Stimulated activated CD4-positive, alpha-beta T cell treated with anti-CD3 and anti-CD28 coated beads, Interleukin-15, amount 100 ng/mL, for 1 hour (primary cell): ENCODE measurements at regions not wholly inside any gene's neighbourhood (a gene's known extent, or its start where the extent isn't known, plus 50 kb on each side); places are given as distances from the start of the nearest gene placed in this dataset.

Experiments
- DNase-seq, 2 donors: peaks; one replicate each; pipeline ENCODE4 v3.0.0-alpha.2; 2020; ENCODE audit warnings: low read depth in 1 of 2, low spot score in 1 of 2

DNA sequence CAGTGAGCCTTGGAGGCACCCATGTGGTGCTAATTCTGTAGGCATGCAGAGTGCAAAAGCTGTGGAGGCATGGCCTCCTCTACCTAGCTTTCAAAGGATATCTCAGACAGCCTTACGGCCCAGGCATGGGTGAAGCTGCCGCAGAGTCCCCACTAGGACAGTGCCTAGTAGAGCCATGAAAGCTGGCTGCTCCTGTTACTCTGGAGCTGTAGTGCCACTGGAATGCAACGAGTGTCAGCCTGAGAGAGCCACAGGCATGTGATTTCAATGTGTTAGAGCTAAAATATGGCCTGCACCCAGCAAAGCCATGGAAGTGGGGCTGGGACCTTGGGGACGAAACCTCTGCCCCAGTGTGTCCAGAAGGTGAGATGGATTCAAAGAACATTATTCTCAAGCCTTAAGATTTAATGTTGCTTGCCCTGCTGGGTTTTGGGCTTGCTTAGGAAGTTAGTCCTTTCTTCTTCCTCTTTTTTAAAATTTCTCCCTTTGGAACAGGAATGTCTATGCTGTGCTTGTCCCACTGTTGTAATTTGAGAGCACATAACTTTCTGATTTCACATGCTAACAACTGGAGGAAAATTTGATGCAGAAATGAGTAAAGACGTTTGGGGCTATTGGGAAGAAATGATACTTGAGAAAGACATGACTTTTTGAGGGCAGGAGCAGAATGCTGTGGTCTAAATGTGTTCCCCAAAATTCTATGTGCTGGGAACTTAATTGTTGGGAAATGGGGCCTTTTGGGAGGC is 298.4 kb downstream of the PSAT1 start:
- no peak for DNase-seq

DNA sequence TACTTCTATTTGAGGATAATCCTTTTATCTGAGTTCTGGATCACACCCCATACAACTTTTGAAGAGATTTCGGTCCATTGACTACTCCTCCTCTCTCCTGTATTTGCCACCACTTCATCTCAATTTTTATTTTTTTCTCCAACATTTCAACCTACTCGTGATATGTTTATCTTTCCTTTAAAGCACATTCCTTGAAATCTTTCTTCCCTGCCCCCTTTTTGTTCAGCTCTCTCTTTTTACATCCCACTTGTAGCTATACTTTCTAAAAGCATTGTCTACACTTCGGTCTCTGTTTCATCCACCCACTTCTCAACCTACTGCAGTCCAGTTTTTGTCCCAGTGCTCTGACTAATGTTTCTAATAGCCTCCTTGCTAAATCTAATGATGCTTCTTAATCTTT is 299.4 kb downstream of the PSAT1 start:
- DNase-seq = no peak

DNA sequence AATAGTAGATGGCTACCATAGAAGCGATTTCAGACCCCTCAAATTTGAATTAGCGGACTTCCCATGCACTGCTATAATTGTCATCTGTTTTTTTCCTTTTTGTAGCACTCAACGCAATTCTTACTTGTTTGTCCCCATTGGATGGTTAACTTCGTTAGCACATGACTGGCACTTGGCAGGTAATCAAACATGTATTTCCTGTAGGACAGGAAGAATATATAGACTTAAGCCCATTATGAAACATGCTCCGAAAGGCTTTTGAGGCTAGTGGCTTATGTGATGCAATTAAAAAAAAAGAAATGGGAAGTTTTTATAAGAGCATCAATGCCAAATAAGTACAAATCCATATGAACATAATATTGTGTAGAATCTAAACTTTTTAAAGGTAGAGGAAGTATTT is 301.2 kb downstream of the PSAT1 start:
- DNase-seq = no peak

DNA sequence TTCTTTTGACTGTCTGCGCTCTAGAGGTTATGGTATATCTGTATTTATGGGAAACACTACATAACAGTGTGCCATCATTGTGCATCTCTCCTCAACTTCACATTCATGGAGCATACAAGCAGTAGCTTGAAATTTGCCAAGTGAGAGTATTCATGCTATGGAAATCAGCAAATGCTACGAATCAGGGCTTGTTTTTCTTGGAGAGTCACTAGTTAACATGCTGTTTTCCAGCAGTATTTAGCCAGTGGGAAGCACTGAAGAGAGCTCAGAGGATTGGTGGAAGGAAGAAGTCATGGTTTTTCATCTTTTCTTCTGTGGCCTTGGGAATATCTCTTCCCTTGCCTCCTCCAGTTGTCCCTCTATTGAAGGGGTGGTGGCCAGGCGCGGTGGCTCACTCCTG is 303.0 kb downstream of the PSAT1 start:
- DNase-seq = no peak

DNA sequence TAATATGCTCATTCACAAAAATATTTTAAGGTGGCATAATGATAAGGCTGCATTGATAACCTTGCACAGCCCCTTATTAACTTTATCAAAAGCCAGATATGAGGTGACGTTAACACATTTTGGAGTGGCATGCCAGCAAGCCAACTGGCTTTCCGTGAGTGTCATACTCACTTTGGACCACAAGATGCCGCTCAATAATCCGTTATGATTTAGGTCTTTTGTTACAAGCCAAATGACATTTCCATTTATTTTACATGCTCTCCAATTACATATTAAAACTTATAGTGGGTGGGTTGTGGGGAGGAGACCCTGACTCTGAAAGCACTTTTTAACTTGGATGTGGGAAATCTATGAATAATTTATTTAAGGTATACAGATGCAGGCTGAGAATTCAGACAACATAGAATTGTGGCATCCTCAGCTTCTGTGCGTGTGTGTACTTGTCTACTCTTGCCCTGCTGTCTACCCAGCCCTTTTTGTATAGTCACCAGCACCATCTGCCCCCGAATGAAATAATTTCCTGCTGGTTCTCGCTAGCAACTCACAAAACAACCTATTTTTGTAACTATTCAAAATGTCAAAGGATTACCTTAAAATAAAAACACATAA is 305.1 kb downstream of the PSAT1 start:
- DNase-seq = no peak

DNA sequence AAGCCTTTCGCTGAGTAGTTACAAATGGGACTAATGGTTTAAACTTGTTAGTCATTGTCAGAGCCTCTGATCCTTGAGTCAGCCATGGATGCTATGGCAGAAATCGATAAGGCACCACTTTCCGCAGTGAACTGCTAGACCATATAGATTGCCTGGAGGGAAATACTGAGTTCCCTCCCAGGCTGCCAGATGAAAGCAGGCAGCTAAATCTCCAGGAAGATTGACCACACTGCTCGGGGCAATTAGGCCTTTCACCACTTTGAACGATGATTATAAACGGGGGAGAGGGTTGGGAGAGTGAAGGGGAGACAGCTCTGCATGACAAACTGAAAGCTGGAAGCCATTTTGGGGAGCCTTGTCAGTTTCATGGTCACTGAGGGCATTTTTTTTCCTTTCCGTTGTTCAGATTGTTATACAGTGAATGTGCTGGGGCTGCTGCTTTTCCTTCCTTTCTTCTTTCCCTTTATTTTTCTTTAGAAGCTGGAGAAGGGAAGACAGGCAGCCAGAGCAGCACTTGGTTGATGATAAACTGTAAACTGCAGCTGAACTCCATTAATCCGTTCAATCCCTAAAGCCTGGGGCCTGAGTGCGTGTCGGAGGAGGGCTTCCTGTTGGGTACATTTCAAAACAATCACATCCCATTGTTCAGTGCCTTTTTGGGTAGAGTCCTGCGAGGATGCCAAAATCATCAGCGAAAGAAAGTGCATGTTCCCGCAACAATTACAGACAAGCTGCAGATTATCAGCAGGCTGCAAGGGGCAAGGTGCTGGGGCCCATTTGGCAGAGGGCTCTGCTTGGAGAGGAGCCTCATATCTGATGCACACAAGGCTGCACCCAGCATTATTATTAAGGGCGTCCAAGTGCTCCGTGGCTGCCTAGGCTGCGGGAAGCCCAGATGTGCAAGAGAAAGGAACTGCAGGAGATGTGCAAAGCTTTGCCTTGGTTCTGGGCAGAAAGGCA is 308.4 kb downstream of the PSAT1 start:
- DNase-seq = no peak

DNA sequence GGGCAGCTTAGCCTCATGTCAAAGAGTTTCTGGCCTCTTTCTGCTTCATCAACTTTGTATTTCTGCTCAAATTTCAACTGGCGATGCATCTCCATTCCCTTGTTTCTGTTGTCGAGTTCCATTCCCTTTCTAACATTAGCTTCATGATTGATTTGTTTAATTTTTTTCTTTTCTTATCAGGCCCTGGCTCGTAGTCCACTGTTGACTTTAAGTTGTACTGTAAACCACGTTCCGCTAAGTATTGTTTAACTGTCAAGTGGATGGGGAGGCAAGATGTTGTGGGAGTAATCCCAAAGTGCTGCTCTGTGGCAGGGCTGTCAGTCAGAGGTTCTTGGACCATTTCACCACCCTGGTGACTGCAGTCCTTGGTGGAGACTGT is 309.1 kb downstream of the PSAT1 start:
- no peak for DNase-seq

DNA sequence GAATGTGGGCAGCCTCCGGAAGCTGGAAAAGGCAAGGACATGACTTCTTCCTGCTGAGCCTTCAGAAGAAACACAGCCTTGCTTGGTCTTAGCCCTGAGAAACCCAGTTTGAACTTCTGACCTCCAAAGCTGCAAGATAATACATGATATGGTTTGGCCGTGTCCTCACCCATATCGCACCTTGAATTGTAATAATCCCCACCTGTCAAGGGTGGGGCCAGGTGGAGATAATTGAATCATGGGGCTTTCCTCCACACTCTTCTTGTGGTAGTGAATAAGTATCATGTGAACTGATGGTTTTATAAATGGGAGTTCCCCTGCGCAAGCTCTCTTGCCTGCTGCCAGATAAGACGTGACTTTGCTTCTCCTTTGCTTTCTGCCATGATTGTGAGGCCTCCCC is 310.9 kb downstream of the PSAT1 start:
- DNase-seq = no peak

DNA sequence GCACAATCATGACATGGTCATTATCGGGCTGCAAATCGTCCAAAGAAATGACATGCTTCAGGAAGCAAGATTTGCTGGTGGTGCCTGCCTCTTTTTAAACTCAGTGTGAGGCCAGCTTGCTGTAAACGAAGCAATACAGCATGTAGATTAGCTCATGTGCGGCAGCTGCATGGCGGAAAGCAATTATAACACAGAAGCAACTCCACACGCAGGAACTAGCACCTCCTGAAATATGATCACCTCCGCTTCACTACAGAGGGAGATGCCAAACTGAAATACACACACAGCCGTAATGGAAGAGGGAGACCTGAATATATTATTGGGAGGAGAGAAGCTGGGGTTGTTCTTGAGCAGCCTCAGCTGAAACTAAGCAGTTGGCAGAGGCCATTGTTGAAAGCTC is 312.5 kb downstream of the PSAT1 start:
- DNase-seq = no peak

DNA sequence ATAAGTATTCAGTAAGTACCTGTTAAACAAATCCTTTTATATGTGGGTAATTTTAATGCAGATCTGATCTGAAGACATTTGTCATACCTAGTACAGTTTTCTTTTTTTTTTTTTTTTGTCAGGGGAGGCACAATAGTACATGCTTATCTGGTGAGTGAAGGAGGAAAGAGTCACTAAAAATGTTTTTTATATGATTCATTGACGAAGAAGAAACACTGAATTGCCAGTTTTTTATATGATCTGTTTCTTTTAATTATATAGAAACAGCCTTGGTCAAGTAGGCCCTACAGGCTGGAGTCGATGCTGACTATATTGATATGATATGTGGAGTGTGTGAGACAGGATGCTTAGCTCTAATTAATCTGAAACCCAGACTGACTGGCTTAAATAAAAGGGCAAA is 315.2 kb downstream of the PSAT1 start:
- DNase-seq = no peak

DNA sequence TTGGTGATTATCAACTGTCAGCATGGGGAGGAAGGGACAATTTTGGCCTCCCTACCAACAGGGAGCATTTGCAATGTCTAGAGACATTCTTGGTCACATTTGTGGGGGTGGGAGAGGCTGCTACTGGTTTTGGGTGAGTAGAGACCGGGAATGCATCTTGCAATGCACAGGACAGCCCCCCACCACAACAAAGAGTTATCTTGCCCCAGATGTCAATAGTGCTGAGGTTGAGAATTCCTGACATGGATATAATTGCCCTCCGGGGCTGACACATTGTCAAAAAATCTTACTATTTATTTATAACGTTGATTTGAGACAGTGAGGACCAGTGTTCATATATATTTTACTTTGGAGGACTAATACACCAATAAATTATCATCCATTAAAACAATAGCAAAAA is 316.1 kb downstream of the PSAT1 start:
- DNase-seq = no peak

DNA sequence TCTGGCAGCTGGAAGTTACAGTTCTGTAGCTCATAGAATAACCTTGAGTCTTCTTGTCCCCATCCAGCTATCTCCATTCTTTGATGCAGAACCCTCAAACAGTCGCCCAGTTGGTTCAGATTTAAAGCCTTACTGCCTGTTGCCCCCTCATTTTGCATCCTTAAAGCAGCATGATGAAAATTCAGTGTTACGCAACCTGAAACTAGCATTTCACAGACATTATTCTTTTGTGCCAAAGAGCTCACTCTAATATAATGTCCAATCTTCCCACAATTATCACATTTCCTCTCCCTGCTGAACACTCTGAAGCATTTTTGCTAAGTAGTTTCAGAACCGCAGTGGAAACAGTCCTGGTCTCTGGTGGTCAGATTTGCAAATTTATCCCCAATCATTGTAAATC is 318.0 kb downstream of the PSAT1 start:
- DNase-seq = no peak

DNA sequence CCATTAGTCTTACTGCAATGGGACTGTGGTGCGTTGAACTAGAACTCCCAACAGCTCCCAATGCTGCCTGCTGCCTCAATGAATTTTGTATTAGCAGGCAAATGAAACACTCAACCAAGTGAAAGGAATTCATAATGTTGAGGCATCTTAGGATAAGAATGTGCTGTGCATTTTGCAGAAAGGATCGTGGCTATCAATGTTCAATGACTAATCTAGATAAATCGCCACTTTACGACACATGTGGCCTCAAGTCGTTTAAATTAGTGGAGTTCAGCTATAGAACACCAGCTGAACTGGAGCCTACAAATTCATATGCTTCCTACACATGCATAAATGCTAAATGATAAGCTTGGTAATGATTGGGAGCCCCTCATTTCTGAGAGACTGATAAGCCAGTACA is 318.4 kb downstream of the PSAT1 start:
- DNase-seq = no peak

DNA sequence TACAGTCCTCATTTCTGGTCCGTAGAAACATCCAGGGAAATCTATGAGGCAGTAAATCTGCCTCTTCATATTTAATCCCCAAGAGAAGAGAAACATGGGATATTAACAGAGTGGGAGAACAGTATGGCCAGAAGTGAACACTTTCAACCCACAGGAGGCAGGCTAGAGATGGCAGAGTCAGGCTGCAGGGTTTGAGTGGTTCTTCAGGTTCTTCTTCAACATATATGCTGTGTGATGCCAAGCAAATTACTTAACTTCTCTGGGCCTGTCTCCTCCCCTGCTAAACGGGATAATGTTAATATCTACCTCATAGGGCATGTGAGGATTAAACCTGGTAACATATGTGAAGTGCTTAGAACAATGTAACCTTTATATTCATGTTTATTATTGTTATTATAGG is 321.8 kb downstream of the PSAT1 start:
- no peak for DNase-seq

DNA sequence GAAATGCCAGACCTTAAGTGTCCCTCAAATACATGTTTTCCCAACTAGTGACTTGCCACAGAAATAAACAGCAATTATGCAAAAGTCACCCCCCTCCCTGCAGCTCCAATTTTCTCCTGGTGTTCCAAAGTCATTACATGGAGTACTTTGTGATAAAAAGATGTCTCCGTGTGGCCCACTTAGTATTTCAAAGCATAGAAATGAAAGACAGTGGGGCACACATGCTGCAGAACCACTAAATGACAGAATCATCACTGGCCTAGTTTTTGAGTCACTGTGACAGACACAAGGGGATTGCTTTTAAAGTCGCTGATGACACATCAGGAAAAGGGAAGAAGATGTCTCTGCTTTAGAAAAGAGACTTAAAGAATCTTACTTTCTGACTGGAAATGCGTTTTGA is 323.4 kb downstream of the PSAT1 start:
- no peak for DNase-seq

DNA sequence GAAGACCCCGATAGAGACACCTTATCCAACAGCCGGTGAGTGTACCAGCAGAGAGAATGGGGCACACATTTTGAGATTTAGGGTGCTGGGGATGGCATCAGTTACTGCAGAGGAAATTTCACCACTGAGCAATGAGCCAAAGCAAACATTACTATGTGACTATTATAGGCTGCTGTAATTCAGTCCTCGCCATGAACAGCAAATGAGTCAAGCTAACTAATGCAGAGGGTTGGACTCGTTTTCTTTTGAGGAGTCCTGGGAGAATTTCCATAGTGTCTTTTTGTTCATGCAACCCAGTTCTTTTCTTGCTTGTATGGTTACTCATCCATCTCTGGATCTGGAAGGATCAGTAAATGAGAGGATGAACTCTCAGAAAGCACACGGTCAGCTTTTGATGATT is 323.8 kb downstream of the PSAT1 start:
- DNase-seq = no peak

DNA sequence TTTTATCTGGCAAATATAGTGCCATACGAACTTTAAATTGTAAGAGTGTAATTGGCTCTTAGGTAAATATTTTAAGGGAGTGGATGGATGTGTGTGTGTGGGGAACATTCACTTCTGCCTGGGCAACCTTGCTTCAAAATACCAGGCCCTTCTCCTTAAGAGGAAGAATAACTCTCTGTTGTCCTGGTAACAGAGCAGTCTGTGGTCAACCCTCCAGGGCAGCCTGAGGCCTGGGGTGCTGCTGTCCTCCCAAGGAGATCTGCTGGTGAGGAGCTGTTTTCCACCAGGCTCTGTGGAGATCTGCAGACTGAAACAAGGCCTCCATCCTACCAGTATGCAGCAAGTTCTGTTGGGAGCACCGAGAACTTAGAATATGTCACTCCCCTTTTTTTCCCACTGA is 325.2 kb downstream of the PSAT1 start:
- DNase-seq = no peak

DNA sequence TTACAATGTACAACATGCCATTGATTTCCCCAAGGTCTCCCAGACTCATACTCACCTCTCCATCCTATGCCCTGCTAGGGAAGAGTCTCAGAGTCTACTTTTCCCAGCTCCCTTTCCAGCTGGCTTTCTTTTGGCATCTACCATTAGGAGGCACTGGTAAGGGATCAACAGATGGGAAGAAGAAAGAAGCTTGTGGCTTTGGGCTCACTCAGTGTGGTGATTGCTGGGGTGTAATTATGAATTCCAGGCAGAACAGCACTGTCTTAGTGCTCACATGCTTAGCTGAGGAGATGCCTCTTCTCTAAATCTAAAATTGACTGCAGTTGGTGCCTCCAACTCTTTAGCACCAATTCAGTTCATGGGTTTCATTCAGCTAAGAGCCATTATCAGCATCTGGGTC is 330.0 kb downstream of the PSAT1 start:
- DNase-seq = no peak

DNA sequence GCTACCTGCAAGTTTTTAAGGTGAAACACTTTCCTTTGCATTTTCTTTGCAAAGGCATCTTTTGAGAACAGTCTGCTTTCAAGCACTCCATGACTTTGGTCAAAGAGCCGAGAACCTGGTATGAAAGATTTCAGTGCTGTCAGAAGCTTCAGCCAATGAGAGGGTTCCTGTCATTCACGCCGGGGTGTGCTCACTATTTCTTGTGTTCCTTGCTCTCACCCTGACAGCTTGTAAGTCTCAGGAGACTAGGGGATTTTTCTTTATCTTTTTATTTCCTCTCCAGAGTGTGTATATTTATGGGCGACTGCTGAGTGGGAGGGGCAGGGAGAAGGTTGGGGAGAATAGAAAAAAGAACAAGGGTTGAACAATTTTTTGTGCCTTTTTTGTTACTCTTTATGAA is 334.0 kb downstream of the PSAT1 start:
- no peak for DNase-seq

DNA sequence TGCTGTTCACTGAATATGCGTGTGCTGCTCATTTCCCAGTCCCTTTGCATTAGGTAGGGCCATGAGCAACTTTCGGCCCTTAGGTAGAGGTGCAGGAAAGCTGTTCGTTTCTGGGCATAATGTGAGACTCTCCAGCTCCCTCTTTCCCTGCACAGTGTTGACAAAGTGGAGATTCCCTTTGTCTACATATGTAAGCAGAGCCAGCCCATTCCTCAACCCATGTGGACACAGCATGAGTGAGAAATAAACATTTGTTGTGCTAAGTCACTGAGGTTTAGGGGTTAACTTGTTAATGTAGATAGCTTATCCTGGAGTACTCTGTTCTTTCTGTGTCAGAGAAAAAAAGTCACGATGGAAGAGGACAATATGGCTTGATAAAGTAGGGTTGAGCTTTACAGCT is 343.8 kb downstream of the PSAT1 start:
- DNase-seq = no peak

DNA sequence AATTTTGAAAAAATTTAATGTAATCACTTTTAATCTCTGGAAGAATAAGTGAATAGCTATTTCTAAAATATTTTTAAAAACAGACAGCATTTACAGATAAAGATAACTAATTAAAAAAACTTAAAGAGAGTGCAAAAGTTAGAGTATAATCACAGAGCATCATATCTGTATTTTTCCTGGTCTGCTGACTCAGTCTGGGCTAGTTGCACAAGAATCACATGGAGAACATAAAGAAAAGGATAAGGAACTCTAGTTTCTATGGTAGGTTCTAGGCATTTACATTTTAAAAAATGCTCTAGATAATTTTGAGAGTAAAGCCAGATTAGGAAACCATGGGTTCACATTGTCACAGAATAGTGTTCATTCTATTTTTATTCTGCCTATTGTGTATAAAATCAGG is 347.4 kb downstream of the PSAT1 start:
- no peak for DNase-seq

DNA sequence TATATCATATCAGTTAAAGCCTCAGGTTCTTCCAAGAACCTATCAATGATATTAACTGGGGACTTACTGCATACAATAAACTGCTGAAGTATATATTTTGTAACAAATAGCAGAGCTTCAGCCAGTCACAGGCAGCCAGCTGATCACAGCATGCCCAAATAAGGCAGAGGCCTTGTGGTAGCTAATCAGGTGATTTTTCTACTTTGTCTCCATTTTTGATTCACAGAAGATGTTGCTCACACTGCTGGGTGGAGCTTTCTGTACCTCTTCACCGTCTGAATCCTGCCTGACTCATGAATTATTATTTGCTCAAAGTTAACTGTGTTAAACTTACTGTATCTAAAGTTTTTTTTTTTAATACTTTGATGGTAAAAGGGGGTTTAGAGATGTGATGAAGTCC is 357.4 kb downstream of the PSAT1 start:
- no peak for DNase-seq
